ENCODE measurements at regions not wholly inside any gene's neighbourhood (a gene's known extent, or its start where the extent isn't known, plus 50 kb on each side); places are given as distances from the start of the nearest gene placed in this dataset.

DNA sequence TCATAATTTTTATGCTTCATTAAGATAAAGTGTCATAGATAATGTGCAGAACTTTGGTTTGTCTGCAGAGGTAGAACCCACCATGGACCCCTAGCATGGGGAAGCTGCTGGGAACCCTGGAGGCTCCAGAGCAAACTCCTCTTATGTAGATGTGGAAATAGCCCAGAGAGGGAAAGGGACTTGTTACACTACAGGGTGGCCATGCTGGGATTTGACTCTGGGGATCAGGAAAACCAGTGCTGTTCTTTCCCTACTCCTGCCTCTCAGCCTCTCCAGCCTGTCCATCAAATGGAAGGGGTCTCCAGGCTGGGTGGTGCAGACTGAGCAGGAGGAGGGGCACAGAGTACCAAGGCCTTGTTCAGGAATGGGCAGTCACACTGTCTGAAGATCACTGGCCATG lies 54.2 kb downstream of the MSX1 start:
- no peak overlapping the region for H3K4me3 ChIP-seq (ENCODE audit: low read depth, low read length)
- CTCF ChIA-PET, result no interaction called here
- TF ChIP-seq, protein P1, sequence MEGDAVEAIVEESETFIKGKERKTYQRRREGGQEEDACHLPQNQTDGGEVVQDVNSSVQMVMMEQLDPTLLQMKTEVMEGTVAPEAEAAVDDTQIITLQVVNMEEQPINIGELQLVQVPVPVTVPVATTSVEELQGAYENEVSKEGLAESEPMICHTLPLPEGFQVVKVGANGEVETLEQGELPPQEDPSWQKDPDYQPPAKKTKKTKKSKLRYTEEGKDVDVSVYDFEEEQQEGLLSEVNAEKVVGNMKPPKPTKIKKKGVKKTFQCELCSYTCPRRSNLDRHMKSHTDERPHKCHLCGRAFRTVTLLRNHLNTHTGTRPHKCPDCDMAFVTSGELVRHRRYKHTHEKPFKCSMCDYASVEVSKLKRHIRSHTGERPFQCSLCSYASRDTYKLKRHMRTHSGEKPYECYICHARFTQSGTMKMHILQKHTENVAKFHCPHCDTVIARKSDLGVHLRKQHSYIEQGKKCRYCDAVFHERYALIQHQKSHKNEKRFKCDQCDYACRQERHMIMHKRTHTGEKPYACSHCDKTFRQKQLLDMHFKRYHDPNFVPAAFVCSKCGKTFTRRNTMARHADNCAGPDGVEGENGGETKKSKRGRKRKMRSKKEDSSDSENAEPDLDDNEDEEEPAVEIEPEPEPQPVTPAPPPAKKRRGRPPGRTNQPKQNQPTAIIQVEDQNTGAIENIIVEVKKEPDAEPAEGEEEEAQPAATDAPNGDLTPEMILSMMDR (IDR thresholded peaks at IDR 0.05; ENCODE audit: insufficient read depth, low read length, missing control alignments), result no peak
- POLR2A ChIA-PET, result no interaction called here
- DNase-seq (ENCODE audit: low read depth, low spot score), result no peak

DNA sequence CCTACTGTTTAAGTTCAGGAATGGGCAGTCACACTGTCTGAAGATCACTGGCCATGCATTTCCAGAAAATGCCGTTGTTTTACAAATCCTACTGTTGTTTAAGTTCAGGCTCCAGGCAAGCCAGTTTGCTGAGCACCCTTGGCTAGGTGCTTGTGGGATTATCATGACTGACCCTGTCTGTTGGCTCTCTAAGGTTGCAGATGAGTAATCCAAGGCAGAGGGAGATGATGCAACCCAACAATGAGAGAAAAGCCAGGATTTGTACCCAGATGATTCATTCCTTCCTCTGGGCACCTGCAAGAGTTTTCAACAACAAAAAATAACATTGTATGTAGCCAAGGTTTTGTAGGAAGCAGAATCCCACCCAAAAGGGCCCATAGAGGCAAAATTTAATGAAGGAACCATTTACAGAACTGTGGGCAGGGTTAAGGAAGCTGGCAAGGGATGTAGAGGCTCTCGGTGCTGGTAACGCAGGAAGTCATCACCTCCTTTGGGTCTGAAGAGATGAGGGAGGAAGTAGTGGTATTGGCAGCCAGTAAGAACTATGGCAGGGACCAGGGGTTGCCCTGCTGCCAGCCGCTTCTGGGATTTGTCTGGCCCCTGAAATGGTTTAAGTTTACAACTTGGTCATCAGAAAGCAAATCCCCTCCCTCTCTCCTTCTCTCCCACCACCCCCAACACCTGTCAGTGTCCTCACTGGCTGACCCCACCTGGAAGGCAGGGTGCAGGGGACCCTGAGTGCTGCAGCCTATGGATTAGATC lies 54.8 kb downstream of the MSX1 start:
- TF ChIP-seq, protein P1 (IDR thresholded peaks at IDR 0.05; ENCODE audit: insufficient read depth, low read length, missing control alignments), result no peak
- no peak overlapping the region for H3K4me3 ChIP-seq (ENCODE audit: low read depth, low read length)
- ChIA-PET CTCF (no interaction called here), POLR2A (no interaction called here)
- peak; percentile 1 for DNase-seq (ENCODE audit: low read depth, low spot score)

DNA sequence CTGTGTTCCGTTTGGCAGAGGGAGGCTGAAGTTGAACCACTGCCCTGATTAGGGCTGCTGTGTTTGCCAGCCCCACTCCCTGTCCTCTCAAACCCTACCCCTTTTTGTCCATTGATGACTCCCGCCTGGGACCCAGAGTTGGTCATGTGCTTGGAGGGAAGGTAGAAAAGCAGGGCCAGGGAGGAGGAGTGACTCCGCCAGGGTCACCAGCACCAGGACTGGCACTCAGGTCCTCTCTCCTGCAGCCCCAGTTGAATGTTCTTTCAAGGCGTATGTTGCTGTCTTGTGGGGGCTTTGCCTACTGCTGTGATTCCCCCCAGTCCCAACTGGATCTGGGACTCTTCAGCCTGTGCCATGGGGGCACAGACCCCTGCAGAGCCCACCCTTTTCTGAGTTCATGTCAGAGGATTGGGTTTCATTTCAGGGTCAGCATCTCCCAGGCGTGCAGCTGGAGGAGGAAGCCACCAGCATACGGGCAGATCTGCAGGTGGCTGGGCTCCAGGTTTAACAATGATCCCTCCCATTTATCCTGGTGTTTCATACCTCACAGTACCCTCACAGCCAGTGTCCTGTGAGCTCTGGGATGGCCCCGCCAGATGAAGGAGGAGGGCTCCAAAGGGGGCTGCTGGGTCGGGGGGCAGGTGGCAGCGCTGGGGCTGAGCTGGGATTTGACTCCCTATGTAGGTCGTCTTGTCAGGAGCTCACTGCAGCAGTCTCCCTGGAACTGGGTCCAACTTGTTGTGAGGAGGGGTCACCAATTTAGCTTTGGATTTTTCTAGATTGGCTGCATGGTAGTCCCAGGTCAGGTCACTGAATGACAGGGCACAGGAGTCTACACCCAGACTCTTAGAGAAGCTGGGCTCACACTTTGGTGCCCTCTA lies 55.7 kb downstream of the MSX1 start:
- DNase-seq (ENCODE audit: low read depth, low spot score), result no peak
- no peak overlapping the region for H3K4me3 ChIP-seq (ENCODE audit: low read depth, low read length)
- TF ChIP-seq, protein P1 (IDR thresholded peaks at IDR 0.05; ENCODE audit: insufficient read depth, low read length, missing control alignments), result no peak
- CTCF ChIA-PET, result no interaction called here
- POLR2A ChIA-PET, result no interaction called here

DNA sequence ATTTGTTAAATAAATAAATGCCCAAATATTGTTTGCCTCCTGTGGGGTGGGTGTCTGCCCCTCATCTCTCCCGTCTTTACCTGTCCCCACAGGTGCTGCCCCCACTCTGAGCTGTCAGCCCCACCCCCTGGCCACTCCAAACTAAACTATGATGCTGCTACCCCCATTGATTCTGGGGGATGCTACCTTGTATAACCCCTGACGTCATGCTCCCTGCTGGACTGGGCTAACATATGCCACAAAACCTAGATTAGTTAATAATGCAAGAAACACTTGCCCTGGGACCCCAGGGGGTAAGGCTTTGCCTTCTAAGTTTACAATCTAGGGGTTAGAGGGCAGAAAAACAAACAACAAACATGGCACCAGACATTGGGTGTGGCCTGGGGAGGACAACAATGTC lies 58.6 kb downstream of the MSX1 start:
- ChIA-PET POLR2A (no interaction called here), CTCF (no interaction called here)
- H3K4me3 ChIP-seq (ENCODE audit: low read depth, low read length), result no peak overlapping the region
- TF ChIP-seq, protein P1 (IDR thresholded peaks at IDR 0.05; ENCODE audit: insufficient read depth, low read length, missing control alignments), result no peak
- DNase-seq (ENCODE audit: low read depth, low spot score), result no peak

DNA sequence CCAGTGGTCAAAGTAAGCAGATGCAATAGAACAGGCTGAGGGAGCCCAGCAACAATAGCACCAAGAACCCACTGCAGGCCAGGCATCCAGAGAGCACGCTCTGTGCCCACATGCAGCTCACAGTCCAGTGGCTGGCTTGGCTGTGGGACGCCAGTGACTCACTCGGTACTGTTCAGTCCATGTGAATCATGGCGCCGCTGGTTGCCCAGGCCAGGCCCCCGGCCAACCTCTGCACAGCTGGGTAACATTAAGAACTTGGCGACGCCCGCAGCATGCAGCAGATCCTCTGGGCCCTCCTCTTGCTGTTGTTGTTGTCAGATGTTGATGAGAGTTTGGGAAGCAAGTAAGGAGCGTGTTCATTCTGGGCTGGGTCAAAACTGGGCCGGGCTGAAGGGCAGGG lies 60.5 kb downstream of the MSX1 start:
- no peak for DNase-seq (ENCODE audit: low read depth, low spot score)
- no peak overlapping the region for H3K4me3 ChIP-seq (ENCODE audit: low read depth, low read length)
- TF ChIP-seq, protein P1 (IDR thresholded peaks at IDR 0.05; ENCODE audit: insufficient read depth, low read length, missing control alignments), result no peak
- ChIA-PET CTCF (interaction anchor here (0.9 kb wide), 1 partner anchor 10 kb away, joined by 3 read pairs; no protein-coding TSS in a partner anchor), POLR2A (no interaction called here)

DNA sequence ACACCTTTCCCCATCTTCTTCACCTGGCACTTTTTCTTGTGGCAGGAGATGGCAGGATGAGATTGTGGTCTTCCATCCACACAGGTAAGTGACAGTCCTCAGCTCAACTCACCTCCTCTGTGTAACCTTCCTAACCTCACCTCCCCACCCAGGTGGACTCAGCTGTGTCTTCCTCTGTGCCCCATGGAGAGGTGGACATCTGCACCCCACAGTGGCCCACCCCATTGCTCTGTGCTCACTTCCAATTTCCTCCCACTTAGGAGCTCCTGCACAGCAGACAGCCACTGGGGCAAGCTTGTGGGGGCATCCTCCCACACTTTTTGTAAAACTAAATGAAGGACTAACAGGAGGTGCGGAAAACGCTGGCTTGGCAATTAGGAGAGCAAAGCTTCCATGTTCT lies 61.6 kb downstream of the MSX1 start:
- POLR2A ChIA-PET, result no interaction called here
- no peak overlapping the region for H3K4me3 ChIP-seq (ENCODE audit: low read depth, low read length)
- CTCF ChIA-PET, result interaction anchor here (0.9 kb wide), 1 partner anchor 9 kb away, joined by 3 read pairs; no protein-coding TSS in a partner anchor
- DNase-seq (ENCODE audit: low read depth, low spot score), result no peak
- TF ChIP-seq, protein P1 (IDR thresholded peaks at IDR 0.05; ENCODE audit: insufficient read depth, low read length, missing control alignments), result no peak

All from AG04449 (cell line).